ENCODE measurements at regions not wholly inside any gene's neighbourhood (a gene's known extent, or its start where the extent isn't known, plus 50 kb on each side); places are given as distances from the start of the nearest gene placed in this dataset.

- 63% methylated on average over 4 of the region's 4 CpGs for WGBS
- no peaks in the 10 kb centered on the region for H3K27me3 ChIP-seq
Observed at GRCh38 chr5:7072188-7072587, 323.8 kb upstream of the ADCY2 start.

GRCh38 chr5:7073666-7074065, 322.3 kb upstream of the ADCY2 start:
- Histone ChIP-seq H3K27me3 (no peaks in the 10 kb centered on the region), H3K27ac (no peak overlapping the region), H3K36me3 (no peaks in the 10 kb centered on the region), H3K4me3 (no peak overlapping the region), H3K4me1 (no peaks in the 10 kb centered on the region), H3K9me3 (no peaks in the 10 kb centered on the region)
- no peak for TF ChIP-seq POLR2AphosphoS5 (IDR thresholded peaks at IDR 0.05)
- TF ChIP-seq CTCF (IDR thresholded peaks at IDR 0.05): no peak
- TF ChIP-seq POLR2A (IDR thresholded peaks at IDR 0.05): no peak
- TF ChIP-seq EP300 (IDR thresholded peaks at IDR 0.05): no peak
- 89% methylated on average over 6 of the region's 6 CpGs for WGBS
- DNase-seq (ENCODE audit: low spot score in 2 of 2): no peak

More at GRCh38 chr5:7072188-7072587, 323.8 kb upstream of the ADCY2 start:
- TF ChIP-seq EP300 (IDR thresholded peaks at IDR 0.05) (no peak), CTCF (IDR thresholded peaks at IDR 0.05) (no peak), POLR2AphosphoS5 (IDR thresholded peaks at IDR 0.05) (no peak), POLR2A (IDR thresholded peaks at IDR 0.05) (no peak)
- Histone ChIP-seq H3K9me3 (no peaks in the 10 kb centered on the region), H3K4me3 (no peak overlapping the region), H3K4me1 (no peaks in the 10 kb centered on the region), H3K27ac (no peak overlapping the region), H3K36me3 (no peaks in the 10 kb centered on the region)
- DNase-seq (ENCODE audit: low spot score in 2 of 2): no peak

GRCh38 chr5:7074176-7074575, 321.8 kb upstream of the ADCY2 start:
- Histone ChIP-seq H3K4me1 (no peaks in the 10 kb centered on the region), H3K27ac (no peak overlapping the region), H3K4me3 (no peak overlapping the region), H3K27me3 (no peaks in the 10 kb centered on the region), H3K36me3 (no peaks in the 10 kb centered on the region), H3K9me3 (no peaks in the 10 kb centered on the region)
- TF ChIP-seq POLR2A (IDR thresholded peaks at IDR 0.05) (no peak), CTCF (IDR thresholded peaks at IDR 0.05) (no peak), EP300 (IDR thresholded peaks at IDR 0.05) (no peak), POLR2AphosphoS5 (IDR thresholded peaks at IDR 0.05) (no peak)
- WGBS: 24% methylated on average over 1 of the region's 1 CpG
- no peak for DNase-seq (ENCODE audit: low spot score in 2 of 2)

- H3K4me3 ChIP-seq: no peak overlapping the region
- no peaks in the 10 kb centered on the region for H3K9me3 ChIP-seq
- no peak for DNase-seq (ENCODE audit: low spot score in 2 of 2)
- H3K36me3 ChIP-seq: no peaks in the 10 kb centered on the region
- TF ChIP-seq EP300 (IDR thresholded peaks at IDR 0.05) (no peak), POLR2AphosphoS5 (IDR thresholded peaks at IDR 0.05) (no peak), CTCF (IDR thresholded peaks at IDR 0.05) (no peak), POLR2A (IDR thresholded peaks at IDR 0.05) (no peak)
- H3K27me3 ChIP-seq: no peaks in the 10 kb centered on the region
- H3K4me1 ChIP-seq: no peaks in the 10 kb centered on the region
- no peak overlapping the region for H3K27ac ChIP-seq
- WGBS: 73% methylated on average over 1 of the region's 1 CpG
Observed at GRCh38 chr5:7075470-7075869, 320.5 kb upstream of the ADCY2 start.

- TF ChIP-seq POLR2A (IDR thresholded peaks at IDR 0.05): no peak
- TF ChIP-seq CTCF (IDR thresholded peaks at IDR 0.05): no peak
- no peak for TF ChIP-seq POLR2AphosphoS5 (IDR thresholded peaks at IDR 0.05)
- no peak for TF ChIP-seq EP300 (IDR thresholded peaks at IDR 0.05)
- H3K27ac ChIP-seq: no peak overlapping the region
- 74% methylated on average over 6 of the region's 6 CpGs for WGBS
- no peak for DNase-seq (ENCODE audit: low spot score in 2 of 2)
- H3K4me3 ChIP-seq: no peak overlapping the region
- no peaks in the 10 kb centered on the region for H3K4me1 ChIP-seq
- H3K9me3 ChIP-seq: no peaks in the 10 kb centered on the region
- no peaks in the 10 kb centered on the region for H3K36me3 ChIP-seq
- H3K27me3 ChIP-seq: no peaks in the 10 kb centered on the region
Observed at GRCh38 chr5:7078101-7078500, 317.8 kb upstream of the ADCY2 start.

Measured in suprapubic skin (tissue), 4 donors.